GM18517 (cell line): ENCODE measurements at regions not wholly inside any gene's neighbourhood (a gene's known extent, or its start where the extent isn't known, plus 50 kb on each side); places are given as distances from the start of the nearest gene placed in this dataset.
"Not testable (repeated sequence)": the region's sequence is repeated elsewhere in the genome, so short reads cannot be mapped to it uniquely, and the experiment has no call there.

Source experiments
- ATAC-seq: cut with Tn5 transposase; IDR thresholded peaks from one replicate; pipeline ENCODE4 v1.9.1; 2021; ENCODE audit warnings: mild to moderate bottlenecking, moderate library complexity; ENCODE audit not compliant: unreplicated experiment

GRCh38 chr13:107690181-107690580 lies 525.2 kb downstream of the LIG4 start:
- no peak for ATAC-seq

DNA sequence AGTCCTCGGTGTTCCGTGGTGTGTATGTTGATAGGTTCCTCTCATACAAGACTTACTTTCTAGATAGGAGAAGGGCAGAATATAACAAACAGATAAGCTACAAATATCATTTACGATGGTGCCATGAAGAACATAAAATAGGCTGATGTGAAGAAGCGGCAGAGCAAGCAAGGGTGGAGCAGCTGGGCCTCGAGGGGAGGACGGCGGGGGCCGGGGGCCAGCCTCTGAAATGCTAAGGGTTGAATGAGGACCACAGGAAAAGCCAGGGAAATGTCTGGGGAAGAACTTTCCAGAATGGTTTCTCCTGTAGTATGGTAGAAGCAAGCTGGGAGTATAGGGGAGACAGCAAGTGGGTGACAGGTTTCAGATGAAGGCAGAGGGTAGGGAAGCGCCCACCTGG lies 529.5 kb downstream of the LIG4 start:
- ATAC-seq: no peak

- ATAC-seq: no peak
These were observed 533.7 kb downstream of the LIG4 start for GRCh38 chr13:107681600-107681999.

- ATAC-seq: no peak
These were observed 535.2 kb downstream of the LIG4 start for GRCh38 chr13:107680115-107680514.

DNA sequence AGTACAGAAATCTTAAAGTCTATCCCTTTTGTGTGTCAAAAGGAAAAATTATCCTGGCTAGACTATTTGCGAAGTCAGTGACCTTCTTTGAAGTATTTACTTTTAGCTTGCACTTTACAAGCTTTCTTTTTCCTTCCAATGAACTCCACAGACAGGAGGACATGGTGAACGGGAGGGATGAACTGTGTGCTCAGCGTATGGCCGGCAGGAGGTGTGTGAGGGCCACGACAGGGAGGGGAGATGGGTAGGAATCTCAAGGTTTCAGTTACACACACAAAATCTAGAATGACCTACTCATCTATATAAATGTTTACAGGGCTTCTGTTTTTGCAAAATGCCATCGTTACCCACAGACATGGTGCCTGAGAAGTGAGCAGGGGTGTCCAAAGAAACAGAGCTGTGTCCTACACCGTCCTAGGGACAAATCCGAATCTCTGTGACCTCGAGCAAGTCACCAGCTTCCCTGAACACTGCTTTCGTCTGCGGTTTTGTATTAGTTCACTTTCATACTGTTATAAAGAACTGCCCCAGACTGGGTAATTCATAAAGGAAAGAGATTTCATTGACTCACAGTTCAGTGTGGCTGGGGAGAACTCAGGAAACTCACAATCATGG lies 537.2 kb downstream of the LIG4 start:
- no peak for ATAC-seq

DNA sequence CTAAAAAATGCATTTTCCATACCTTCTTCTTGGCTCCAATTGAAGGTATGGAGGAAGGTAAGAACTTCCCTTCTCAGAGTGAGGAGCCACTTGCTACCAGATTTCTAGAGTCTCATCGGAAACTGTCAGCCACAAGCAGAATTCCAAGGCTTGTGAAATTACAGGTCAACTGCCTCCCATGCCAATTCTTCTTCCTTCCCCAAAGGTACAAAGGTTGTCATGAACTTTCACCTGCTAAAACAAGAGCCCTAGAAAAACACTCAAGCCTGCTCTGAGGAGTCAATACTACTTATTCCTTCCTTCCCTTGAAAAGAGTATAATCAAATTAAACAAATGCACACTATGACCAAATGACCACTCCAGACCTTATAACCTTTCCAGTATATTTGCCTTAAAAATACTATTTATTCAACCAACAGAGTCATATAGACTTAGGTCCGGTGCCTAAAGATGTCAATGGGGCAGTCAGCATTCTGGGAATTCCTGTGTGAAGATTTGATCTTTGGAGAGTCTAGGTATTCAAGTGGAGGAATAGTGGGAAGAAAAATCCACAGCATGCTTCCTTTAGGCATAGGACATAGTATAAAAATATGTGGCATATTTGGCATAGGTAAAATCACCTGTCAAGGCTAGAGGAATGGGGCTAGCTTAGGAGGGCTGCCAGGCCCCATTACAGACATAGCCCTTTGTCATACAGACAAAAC lies 539.3 kb downstream of the LIG4 start:
- no peak for ATAC-seq

- no peak for ATAC-seq
These were observed 545.8 kb downstream of the LIG4 start for GRCh38 chr13:107669391-107669993.

GRCh38 chr13:107665926-107666458 lies 549.3 kb downstream of the LIG4 start:
- no peak for ATAC-seq

DNA sequence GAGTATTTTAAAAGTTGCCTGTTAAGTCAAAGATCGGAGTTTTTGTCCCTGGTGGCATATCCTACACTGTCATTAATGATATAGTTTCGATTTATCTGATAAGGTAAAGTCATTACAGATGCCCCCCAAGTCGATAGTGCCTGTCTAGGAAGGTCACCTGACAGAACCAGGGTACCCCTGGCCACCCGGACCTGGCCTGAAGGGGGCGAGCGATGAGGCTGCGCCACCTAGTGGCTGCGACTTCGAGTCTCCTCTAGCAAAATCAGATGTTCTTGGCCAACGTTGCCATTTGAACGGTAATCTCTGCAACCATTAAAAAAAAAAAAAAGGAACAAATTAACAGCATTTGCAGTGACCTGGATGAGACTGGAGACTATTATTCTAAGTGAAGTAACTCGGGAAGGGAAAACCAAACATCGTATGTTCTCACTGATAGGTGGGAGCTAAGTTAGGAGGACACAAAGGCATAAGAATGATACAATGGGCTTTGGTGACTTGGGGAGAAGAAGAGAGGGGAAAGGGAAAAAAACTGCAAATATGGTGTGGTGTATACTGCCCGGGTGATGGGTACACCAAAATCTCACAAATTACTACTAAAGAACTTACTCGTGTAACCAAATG lies 565.1 kb downstream of the LIG4 start:
- peak; percentile 85 for ATAC-seq

GRCh38 chr13:107649079-107649478 lies 566.3 kb downstream of the LIG4 start:
- ATAC-seq: no peak

GRCh38 chr13:107644136-107644535 lies 571.2 kb downstream of the LIG4 start:
- no peak for ATAC-seq

DNA sequence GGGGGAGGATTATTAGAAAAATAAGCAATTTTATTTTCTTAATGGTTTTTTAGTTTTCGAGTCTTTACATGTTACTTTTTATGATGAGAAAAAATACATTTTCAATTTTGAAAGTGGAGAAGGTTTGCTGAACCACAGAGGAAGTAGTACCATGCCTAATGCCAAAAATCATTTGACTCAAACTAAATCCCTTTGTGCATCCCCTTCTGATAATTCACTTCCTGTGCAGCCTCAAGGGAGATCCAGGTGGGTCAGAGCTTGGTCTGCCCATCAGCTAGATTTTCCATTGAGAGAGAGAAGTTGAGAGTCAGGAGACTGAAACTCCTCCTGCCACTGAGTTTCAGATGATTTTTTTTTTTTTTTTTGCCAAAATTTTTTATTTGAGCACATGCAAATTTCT lies 571.7 kb downstream of the LIG4 start:
- ATAC-seq: no peak

DNA sequence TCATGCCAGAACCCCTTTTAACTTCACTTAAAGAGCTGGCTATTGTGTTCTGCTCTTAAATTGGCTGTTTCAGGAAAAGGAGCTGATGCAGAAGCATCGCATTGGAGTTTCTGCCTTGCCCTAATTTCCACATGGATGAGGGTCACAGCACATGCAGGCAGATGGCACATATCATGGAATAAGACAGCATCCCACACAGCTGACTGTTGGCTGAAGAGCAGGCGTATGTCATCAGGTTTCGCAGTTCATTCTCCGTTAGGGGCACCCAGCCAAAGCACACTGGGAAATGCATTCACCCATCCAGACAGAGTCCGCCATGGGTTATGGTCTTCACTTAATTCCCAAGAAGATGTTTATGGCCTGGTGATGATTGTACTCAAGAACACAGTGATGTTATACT lies 572.5 kb downstream of the LIG4 start:
- no peak for ATAC-seq

DNA sequence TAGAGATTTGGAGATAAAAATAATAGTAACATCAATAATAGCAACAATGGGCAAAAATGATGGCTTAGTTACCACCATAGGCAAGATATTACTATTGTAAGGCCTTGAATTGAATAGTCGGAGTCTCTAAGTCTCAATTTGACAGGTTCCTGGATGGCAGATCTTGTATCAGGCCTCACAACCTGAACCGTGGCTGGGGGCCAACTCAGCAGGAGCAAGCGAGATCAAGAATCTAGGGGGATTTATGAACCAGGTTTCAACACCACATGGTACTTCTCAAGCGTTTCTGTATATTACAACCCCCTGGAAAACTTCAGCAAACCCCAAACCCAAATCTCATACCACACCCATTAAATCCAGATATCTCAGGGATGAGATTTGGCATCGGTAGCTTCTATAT lies 573.8 kb downstream of the LIG4 start:
- no peak for ATAC-seq

DNA sequence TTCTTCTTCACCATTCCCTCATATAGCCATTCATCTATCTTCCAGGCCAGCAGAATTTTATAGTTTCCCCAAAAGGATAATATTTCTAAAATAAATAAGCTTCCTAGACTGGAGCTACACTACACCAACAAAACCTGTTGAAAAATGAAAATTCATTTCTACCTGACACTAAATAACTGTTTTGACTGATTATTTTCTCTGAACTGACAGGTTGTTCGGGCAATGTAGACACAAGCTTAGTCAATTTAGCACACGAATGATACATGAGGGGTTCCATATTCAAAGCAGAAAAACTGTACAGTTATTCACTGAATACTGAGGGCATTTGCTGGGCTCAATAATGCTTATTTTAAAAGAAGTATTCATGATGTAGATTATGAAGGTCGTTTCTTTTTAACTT lies 589.7 kb downstream of the LIG4 start:
- no peak for ATAC-seq

GRCh38 chr13:107617527-107617926 lies 597.8 kb downstream of the LIG4 start:
- ATAC-seq: no peak

GRCh38 chr13:107612376-107612775 lies 603.0 kb downstream of the LIG4 start:
- no peak for ATAC-seq

GRCh38 chr13:107608736-107609135 lies 606.6 kb downstream of the LIG4 start:
- ATAC-seq: no peak

DNA sequence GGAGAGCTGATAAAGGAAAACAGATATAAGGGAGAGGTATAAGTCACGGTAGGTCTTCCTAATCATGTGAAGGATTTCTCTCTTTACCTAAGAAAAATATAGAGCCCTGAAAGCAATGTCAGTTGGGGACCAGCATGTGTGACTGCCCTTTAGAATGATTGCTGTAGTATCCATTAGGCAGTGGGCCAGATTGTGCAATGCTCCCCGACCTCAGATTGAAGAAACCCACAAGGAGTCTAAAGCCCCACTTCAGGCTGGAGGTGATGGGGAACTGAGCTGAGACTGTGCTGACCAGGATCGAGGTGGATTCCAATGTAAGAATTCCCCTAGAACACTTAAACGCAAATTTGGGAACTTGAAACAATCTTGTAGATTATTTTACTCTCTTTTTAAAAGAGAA lies 614.4 kb downstream of the LIG4 start:
- ATAC-seq: no peak

DNA sequence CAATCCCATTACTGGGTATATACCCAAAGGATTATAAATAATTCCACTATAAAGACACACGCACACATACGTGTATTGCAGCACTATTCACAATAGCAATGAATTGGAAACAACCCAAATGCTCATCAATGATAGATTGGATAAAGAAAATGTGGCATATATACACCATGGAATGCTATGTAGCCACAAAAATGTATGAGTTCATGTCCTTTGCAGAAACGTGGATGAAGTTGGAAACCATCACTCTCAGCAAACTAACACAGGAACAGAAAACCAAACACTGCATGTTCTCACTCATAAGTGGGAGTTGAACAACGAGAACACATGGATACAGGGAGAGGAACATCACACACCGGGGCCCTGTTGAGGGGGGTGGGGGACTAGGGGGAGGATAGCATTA lies 619.0 kb downstream of the LIG4 start:
- ATAC-seq: not testable (repeated sequence)

DNA sequence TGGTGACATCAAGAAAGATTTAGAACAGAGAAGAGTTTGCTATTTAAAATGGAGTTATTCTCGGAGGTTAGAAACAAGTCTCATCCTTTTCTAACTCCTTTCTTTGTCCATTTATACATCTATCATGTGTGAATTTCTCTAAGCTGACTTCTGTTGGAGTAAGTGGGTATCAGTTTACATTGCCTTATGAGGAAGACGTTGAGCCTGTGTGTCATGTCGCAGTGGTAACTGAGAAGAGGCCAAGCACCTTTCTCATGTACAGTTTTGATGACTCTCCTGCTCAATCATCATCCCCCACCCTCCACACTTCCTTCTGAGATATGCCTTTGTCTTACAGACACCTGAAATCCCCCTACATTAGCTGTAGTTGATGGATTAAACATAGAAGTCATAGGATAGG lies 624.8 kb downstream of the LIG4 start:
- ATAC-seq: no peak

- ATAC-seq: no peak
These were observed 627.7 kb downstream of the LIG4 start for GRCh38 chr13:107587681-107588080.
